ENCODE measurements at regions not wholly inside any gene's neighbourhood (a gene's known extent, or its start where the extent isn't known, plus 50 kb on each side); places are given as distances from the start of the nearest gene placed in this dataset.

- no peak overlapping the region for H3K27ac Mint-ChIP-seq
- H3K4me1 Mint-ChIP-seq (ENCODE audit: unreplicated experiment) = peaks cover 7% of the 10 kb centered on the region
- H3K27me3 Mint-ChIP-seq = peaks cover 10% of the 10 kb centered on the region
- H3K36me3 Mint-ChIP-seq = no peaks in the 10 kb centered on the region
- no peak for TF ChIP-seq CTCF (conservative IDR thresholded peaks at IDR 0.05)
- H3K4me3 Mint-ChIP-seq = no peak overlapping the region
- no peaks in the 10 kb centered on the region for H3K9me3 Mint-ChIP-seq
- DNase-seq (ENCODE audit: extremely low spot score, unreplicated experiment) = no peak
These were observed 117.5 kb upstream of the SLC14A2 start for GRCh38 chr18:45497595-45498286.

GRCh38 chr18:45498287-45498658, 117.0 kb upstream of the SLC14A2 start:
- peaks cover 8% of the 10 kb centered on the region for H3K4me1 Mint-ChIP-seq (ENCODE audit: unreplicated experiment)
- no peak for TF ChIP-seq CTCF (conservative IDR thresholded peaks at IDR 0.05)
- H3K36me3 Mint-ChIP-seq = no peaks in the 10 kb centered on the region
- no peak overlapping the region for H3K4me3 Mint-ChIP-seq
- DNase-seq (ENCODE audit: extremely low spot score, unreplicated experiment) = no peak
- no peaks in the 10 kb centered on the region for H3K9me3 Mint-ChIP-seq
- no peak overlapping the region for H3K27ac Mint-ChIP-seq
- H3K27me3 Mint-ChIP-seq = peaks cover 11% of the 10 kb centered on the region

GRCh38 chr18:45503990-45504389, 111.3 kb upstream of the SLC14A2 start:
- peaks cover 4% of the 10 kb centered on the region for H3K4me1 Mint-ChIP-seq (ENCODE audit: unreplicated experiment)
- DNase-seq (ENCODE audit: extremely low spot score, unreplicated experiment) = no peak
- peaks cover 14% of the 10 kb centered on the region for H3K27me3 Mint-ChIP-seq
- no peak overlapping the region for H3K27ac Mint-ChIP-seq
- peaks cover 8% of the 10 kb centered on the region for H3K9me3 Mint-ChIP-seq
- TF ChIP-seq CTCF (conservative IDR thresholded peaks at IDR 0.05) = no peak
- H3K4me3 Mint-ChIP-seq = no peak overlapping the region
- no peaks in the 10 kb centered on the region for H3K36me3 Mint-ChIP-seq

- peaks cover 11% of the 10 kb centered on the region for H3K27me3 Mint-ChIP-seq
- peaks cover 13% of the 10 kb centered on the region for H3K9me3 Mint-ChIP-seq
- H3K4me1 Mint-ChIP-seq (ENCODE audit: unreplicated experiment) = peaks cover 7% of the 10 kb centered on the region
- no peaks in the 10 kb centered on the region for H3K36me3 Mint-ChIP-seq
- no peak overlapping the region for H3K27ac Mint-ChIP-seq
- no peak for DNase-seq (ENCODE audit: extremely low spot score, unreplicated experiment)
- no peak overlapping the region for H3K4me3 Mint-ChIP-seq
- no peak for TF ChIP-seq CTCF (conservative IDR thresholded peaks at IDR 0.05)
These were observed 109.6 kb upstream of the SLC14A2 start for GRCh38 chr18:45505497-45506206.

- Mint-ChIP-seq H3K27me3 (peaks cover 11% of the 10 kb centered on the region), H3K4me1 (ENCODE audit: unreplicated experiment) (peaks cover 13% of the 10 kb centered on the region), H3K9me3 (peaks cover 13% of the 10 kb centered on the region), H3K36me3 (no peaks in the 10 kb centered on the region), H3K27ac (no peak overlapping the region), H3K4me3 (no peak overlapping the region)
- no peak for DNase-seq (ENCODE audit: extremely low spot score, unreplicated experiment)
- TF ChIP-seq CTCF (conservative IDR thresholded peaks at IDR 0.05) = no peak
These were observed 108.3 kb upstream of the SLC14A2 start for GRCh38 chr18:45506951-45507350.
